GM19468 (cell line): ENCODE measurements at regions not wholly inside any gene's neighbourhood (a gene's known extent, or its start where the extent isn't known, plus 50 kb on each side); places are given as distances from the start of the nearest gene placed in this dataset.

ENCODE experiments used
- ATAC-seq: cut with Tn5 transposase; IDR thresholded peaks from one replicate; pipeline ENCODE4 v1.9.1; 2021; ENCODE audit warnings: mild to moderate bottlenecking, moderate library complexity, moderate number of reproducible peaks; ENCODE audit not compliant: unreplicated experiment; ENCODE audit errors: extremely low read depth

GRCh38 chr6:147057705-147058342 is 146.4 kb upstream of the STXBP5 start:
- no peak for ATAC-seq

GRCh38 chr6:147058786-147059385 is 145.3 kb upstream of the STXBP5 start:
- ATAC-seq = no peak

- ATAC-seq = no peak
These were observed 143.6 kb upstream of the STXBP5 start for GRCh38 chr6:147060636-147061035.

- no peak for ATAC-seq
These were observed 143.0 kb upstream of the STXBP5 start for GRCh38 chr6:147061252-147061651.

GRCh38 chr6:147063469-147064031 is 140.7 kb upstream of the STXBP5 start:
- ATAC-seq = no peak

- no peak for ATAC-seq
These were observed 138.4 kb upstream of the STXBP5 start for GRCh38 chr6:147065786-147066185.

- ATAC-seq = no peak
These were observed 137.0 kb upstream of the STXBP5 start for GRCh38 chr6:147067184-147067583.

- no peak for ATAC-seq
These were observed 132.4 kb upstream of the STXBP5 start for GRCh38 chr6:147071776-147072175.

- ATAC-seq = no peak
These were observed 128.8 kb upstream of the STXBP5 start for GRCh38 chr6:147075381-147075780.

- ATAC-seq = no peak
These were observed 127.0 kb upstream of the STXBP5 start for GRCh38 chr6:147077251-147077650.

GRCh38 chr6:147078106-147078505 is 126.1 kb upstream of the STXBP5 start:
- ATAC-seq = no peak

GRCh38 chr6:147078602-147079001 is 125.6 kb upstream of the STXBP5 start:
- ATAC-seq = no peak

- no peak for ATAC-seq
These were observed 124.0 kb upstream of the STXBP5 start for GRCh38 chr6:147080225-147080624.

- no peak for ATAC-seq
These were observed 123.1 kb upstream of the STXBP5 start for GRCh38 chr6:147081076-147081609.

GRCh38 chr6:147087641-147088040 is 116.6 kb upstream of the STXBP5 start:
- ATAC-seq = no peak

- ATAC-seq = no peak
These were observed 115.4 kb upstream of the STXBP5 start for GRCh38 chr6:147088861-147089260.

- ATAC-seq = no peak
These were observed 108.9 kb upstream of the STXBP5 start for GRCh38 chr6:147095316-147095715.

- ATAC-seq = no peak
These were observed 104.2 kb upstream of the STXBP5 start for GRCh38 chr6:147099974-147100373.

- ATAC-seq = no peak
These were observed 101.2 kb upstream of the STXBP5 start for GRCh38 chr6:147103007-147103406.

- no peak for ATAC-seq
These were observed 100.5 kb upstream of the STXBP5 start for GRCh38 chr6:147103694-147104093.

GRCh38 chr6:147105786-147106185 is 98.4 kb upstream of the STXBP5 start:
- ATAC-seq = no peak
